A549 (cell line): ENCODE measurements at regions not wholly inside any gene's neighbourhood (a gene's known extent, or its start where the extent isn't known, plus 50 kb on each side); places are given as distances from the start of the nearest gene placed in this dataset.

ENCODE experiments used
- EHMT2 ChIP-seq: fragments of 200-600 bp; sonication (generic); IDR thresholded peaks from 2 replicates; pipeline ENCODE4 v1.6.1; 2016; ENCODE audit warnings: antibody characterized with exemption, low read depth, mild to moderate bottlenecking, moderate library complexity
- MYC ChIP-seq: IDR thresholded peaks from 2 replicates; pipeline ENCODE4 v1.6.1; 2012; ENCODE audit warnings: mild to moderate bottlenecking, inconsistent platforms, low read length, improper control_type of control experiment, borderline replicate concordance
- POLR2A ChIP-seq: IDR thresholded peaks from 2 replicates; pipeline ENCODE4 v1.6.1; 2012; ENCODE audit warnings: mild to moderate bottlenecking, low read length
- RNF2 ChIP-seq: fragments of 200-600 bp; sonication (generic); IDR thresholded peaks from 2 replicates; pipeline ENCODE4 v1.6.1; 2016; ENCODE audit warnings: low read depth, mild to moderate bottlenecking, antibody characterized with exemption, moderate library complexity, borderline replicate concordance
- TF ChIP-seq, protein P1 (sequence below): fragments of >200 bp; sonication (Bioruptor Twin); formaldehyde crosslinking; IDR thresholded peaks from 3 replicates; pipeline ENCODE4 v1.5.1; 2016

DNA sequence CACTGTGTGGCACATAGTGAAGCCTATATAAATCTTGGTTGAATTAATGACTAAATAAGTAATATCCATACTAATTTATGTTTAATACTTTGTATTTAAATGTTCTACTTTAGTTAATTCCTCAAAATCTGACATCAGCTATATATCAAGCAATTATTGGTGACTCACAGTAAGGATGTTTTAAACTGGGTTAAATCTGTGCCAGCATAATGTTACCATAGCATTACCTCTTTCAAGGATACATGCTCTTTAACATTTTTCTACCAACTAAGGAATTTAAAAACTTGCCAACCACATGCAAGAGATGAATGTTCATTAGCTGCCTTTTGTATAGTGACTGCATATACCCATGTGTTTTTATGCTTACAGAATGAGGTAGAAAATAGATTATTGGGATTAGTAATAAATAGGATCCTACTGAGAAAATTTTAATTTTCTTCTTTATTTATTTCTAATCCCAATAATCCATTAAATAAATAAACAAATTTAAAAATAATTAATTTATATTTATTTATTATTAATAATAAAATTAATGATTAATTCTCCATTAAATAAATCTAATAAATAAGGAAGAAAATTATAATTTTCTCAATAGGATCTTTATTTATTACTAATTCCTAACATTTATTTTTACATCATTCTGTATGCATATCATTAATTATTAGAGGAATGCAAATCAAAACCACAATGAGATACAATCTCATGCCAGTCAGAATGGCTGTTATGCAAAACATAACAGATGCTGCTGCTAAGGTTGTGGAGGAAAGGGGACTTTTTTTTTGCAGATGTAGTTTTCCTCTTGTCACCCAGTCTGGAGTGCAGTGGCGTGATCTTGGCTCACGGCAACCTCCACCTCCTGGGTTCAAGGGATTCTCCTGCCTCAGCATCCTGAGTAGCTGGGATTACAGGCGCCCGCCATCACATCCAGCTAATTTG lies 410.7 kb upstream of the DSEL start:
- TF ChIP-seq POLR2A: no peak
- TF ChIP-seq, protein P1, sequence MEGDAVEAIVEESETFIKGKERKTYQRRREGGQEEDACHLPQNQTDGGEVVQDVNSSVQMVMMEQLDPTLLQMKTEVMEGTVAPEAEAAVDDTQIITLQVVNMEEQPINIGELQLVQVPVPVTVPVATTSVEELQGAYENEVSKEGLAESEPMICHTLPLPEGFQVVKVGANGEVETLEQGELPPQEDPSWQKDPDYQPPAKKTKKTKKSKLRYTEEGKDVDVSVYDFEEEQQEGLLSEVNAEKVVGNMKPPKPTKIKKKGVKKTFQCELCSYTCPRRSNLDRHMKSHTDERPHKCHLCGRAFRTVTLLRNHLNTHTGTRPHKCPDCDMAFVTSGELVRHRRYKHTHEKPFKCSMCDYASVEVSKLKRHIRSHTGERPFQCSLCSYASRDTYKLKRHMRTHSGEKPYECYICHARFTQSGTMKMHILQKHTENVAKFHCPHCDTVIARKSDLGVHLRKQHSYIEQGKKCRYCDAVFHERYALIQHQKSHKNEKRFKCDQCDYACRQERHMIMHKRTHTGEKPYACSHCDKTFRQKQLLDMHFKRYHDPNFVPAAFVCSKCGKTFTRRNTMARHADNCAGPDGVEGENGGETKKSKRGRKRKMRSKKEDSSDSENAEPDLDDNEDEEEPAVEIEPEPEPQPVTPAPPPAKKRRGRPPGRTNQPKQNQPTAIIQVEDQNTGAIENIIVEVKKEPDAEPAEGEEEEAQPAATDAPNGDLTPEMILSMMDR: no peak
- TF ChIP-seq RNF2: no peak
- no peak for TF ChIP-seq MYC
- no peak for TF ChIP-seq EHMT2
